ENCODE measurements at regions not wholly inside any gene's neighbourhood (a gene's known extent, or its start where the extent isn't known, plus 50 kb on each side); places are given as distances from the start of the nearest gene placed in this dataset.

DNA sequence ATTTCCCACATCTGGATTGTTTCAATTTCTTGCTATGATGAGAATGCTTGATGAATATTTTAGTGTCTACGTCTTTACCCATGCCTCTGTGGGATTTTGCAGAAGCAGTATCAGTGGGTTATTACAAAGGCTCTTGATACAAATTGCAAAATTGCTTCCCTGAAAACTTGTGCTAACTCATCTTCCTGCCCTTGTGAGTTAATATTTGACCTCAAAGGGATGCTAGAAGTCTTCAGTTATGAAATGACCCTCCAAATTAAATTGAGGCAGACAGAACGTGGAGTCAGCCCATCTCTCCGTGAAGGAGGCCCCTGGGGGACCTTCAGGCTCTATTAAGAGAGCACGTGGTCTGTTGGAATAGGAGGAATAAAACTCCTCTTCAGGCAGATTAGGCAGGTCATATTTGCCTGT, 239.2 kb upstream of the HS6ST1 start:
- TF ChIP-seq, protein P1, sequence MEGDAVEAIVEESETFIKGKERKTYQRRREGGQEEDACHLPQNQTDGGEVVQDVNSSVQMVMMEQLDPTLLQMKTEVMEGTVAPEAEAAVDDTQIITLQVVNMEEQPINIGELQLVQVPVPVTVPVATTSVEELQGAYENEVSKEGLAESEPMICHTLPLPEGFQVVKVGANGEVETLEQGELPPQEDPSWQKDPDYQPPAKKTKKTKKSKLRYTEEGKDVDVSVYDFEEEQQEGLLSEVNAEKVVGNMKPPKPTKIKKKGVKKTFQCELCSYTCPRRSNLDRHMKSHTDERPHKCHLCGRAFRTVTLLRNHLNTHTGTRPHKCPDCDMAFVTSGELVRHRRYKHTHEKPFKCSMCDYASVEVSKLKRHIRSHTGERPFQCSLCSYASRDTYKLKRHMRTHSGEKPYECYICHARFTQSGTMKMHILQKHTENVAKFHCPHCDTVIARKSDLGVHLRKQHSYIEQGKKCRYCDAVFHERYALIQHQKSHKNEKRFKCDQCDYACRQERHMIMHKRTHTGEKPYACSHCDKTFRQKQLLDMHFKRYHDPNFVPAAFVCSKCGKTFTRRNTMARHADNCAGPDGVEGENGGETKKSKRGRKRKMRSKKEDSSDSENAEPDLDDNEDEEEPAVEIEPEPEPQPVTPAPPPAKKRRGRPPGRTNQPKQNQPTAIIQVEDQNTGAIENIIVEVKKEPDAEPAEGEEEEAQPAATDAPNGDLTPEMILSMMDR (IDR thresholded peaks at IDR 0.05; ENCODE audit: low read depth, low read length, poor library complexity, severe bottlenecking) = no peak
- TF ChIP-seq EZH2phosphoT487 (IDR thresholded peaks at IDR 0.05; ENCODE audit: borderline replicate concordance, low read length) = no peak

Measured in DOHH2 (cell line).